Upper lobe of left lung (tissue), 6 donors: ENCODE measurements at regions not wholly inside any gene's neighbourhood (a gene's known extent, or its start where the extent isn't known, plus 50 kb on each side); places are given as distances from the start of the nearest gene placed in this dataset.
A peak's percentile ranks its signal among the peaks of the same experiment; 100 is the strongest.

ENCODE experiments used
- ATAC-seq, 2 donors: fragments of 200-7000 bp; cut with Tn5 transposase; one replicate each; pipeline ENCODE4 v1.9.1; 2022; ENCODE audit warnings: mild to moderate bottlenecking in 2 of 2, moderate library complexity in 2 of 2; ENCODE audit not compliant: low FRiP score in 2 of 2
- DNase-seq, 2 donors: peaks; one replicate each; pipeline ENCODE4 v3.0.0-alpha.2; 2019 to 2020
- H3K27ac ChIP-seq, 4 donors: fragments of 200-600 bp; sonication (generic); one replicate each; pipeline ENCODE4 v1.5.1; 2016 to 2019
- H3K27me3 ChIP-seq, 4 donors: fragments of 200-600 bp; sonication (generic); one replicate each; pipeline ENCODE4 v1.5.1; 2017 to 2019
- H3K36me3 ChIP-seq, 4 donors: fragments of 200-600 bp; sonication (generic); one replicate each; pipeline ENCODE4 v1.5.1; 2016 to 2019
- H3K4me1 ChIP-seq, 4 donors: fragments of 200-600 bp; sonication (generic); one replicate each; pipeline ENCODE4 v1.5.1; 2018 to 2019
- H3K4me3 ChIP-seq, 4 donors: fragments of 200-600 bp; sonication (generic); one replicate each; pipeline ENCODE4 v1.5.1; 2017 to 2019; ENCODE audit warnings: mild to moderate bottlenecking in 2 of 4, moderate library complexity in 1 of 4
- H3K9me3 ChIP-seq, 4 donors: fragments of 200-600 bp; sonication (generic); one replicate each; pipeline ENCODE4 v1.5.1; 2018 to 2019
- CTCF ChIP-seq, 6 experiments: fragments of 450-650 bp in 4 of 6; fragments of 200-600 bp in 2 of 6; sonication (generic) in 2 of 6; IDR thresholded peaks; one replicate each; pipeline ENCODE4 v1.5.1; 2016 to 2019; ENCODE audit warnings: antibody characterized with exemption in 6 of 6
- EP300 ChIP-seq, 4 donors: sonication (generic); formaldehyde crosslinking; IDR thresholded peaks; one replicate each; pipeline ENCODE4 v1.5.1; 2017; ENCODE audit warnings: antibody characterized with exemption in 4 of 4, control low read depth in 2 of 4
- POLR2A ChIP-seq, 4 donors: fragments of 450-650 bp; IDR thresholded peaks; one replicate each; pipeline ENCODE4 v1.5.1; 2016 to 2017; ENCODE audit warnings: antibody characterized with exemption in 4 of 4, mild to moderate bottlenecking in 2 of 4
- POLR2AphosphoS5 ChIP-seq, 2 donors: sonication (generic); formaldehyde crosslinking; IDR thresholded peaks; one replicate each; pipeline ENCODE4 v1.5.1; 2017; ENCODE audit warnings: antibody characterized with exemption in 2 of 2
- WGBS, 2 donors: methylation state at CpG; one replicate each; pipeline ENCODE4 v1.1.5; 2017 to 2018; 5-methylcytosine and 5-hydroxymethylcytosine counted together
- donor health status: DM: no; HTN: no; CAD: no; lungs with moderate emphysema.
- donor health status: DM: no; HTN: yes; CAD: no; lungs with severe emphysema.

GRCh38 chr5:73231246-73231778 is 58.3 kb downstream of the TMEM174 start:
- Histone ChIP-seq H3K36me3 (no peaks in the 10 kb centered on the region), H3K9me3 (no peaks in the 10 kb centered on the region), H3K4me1 (peaks cover 18 to 29% (median 21%) of the 10 kb centered on the region in 4 donors), H3K4me3 (no peak overlapping the region), H3K27ac (no peak overlapping the region), H3K27me3 (peaks cover 0 to 50% (median 23%) of the 10 kb centered on the region in 4 donors)
- TF ChIP-seq POLR2A (IDR thresholded peaks at IDR 0.05) = no peak
- no peak for TF ChIP-seq EP300 (IDR thresholded peaks at IDR 0.05)
- no peak for TF ChIP-seq POLR2AphosphoS5 (IDR thresholded peaks at IDR 0.05)
- no peak for TF ChIP-seq CTCF (IDR thresholded peaks at IDR 0.05)
- ATAC-seq (no peak), DNase-seq (no peak)
- 44 to 57% methylated on average over 4 of the region's 4 CpGs for WGBS, 2 donors

GRCh38 chr5:73230264-73231245 is 57.6 kb downstream of the TMEM174 start:
- 25 to 35% methylated on average over 17 to 58 of the region's 58 CpGs for WGBS, 2 donors

GRCh38 chr5:73229271-73229670 is 56.3 kb downstream of the TMEM174 start:
- no peak overlapping the region for H3K27ac ChIP-seq
- 81 to 100% methylated on average over 1 of the region's 1 CpG for WGBS, 2 donors
- peaks cover 0 to 45% (median 20%) of the 10 kb centered on the region in 4 donors for H3K27me3 ChIP-seq
- no peak for TF ChIP-seq CTCF (IDR thresholded peaks at IDR 0.05)
- no peak overlapping the region for H3K4me3 ChIP-seq
- no peak for ATAC-seq
- no peak for DNase-seq
- no peaks in the 10 kb centered on the region for H3K36me3 ChIP-seq
- H3K9me3 ChIP-seq = no peaks in the 10 kb centered on the region
- peaks cover 18 to 28% (median 21%) of the 10 kb centered on the region in 4 donors for H3K4me1 ChIP-seq

More at GRCh38 chr5:73230264-73231245, 57.6 kb downstream of the TMEM174 start:
- DNase-seq (peak in 1 of 2 donors; percentile 60), ATAC-seq (peak in 1 of 2 donors; percentile 38)
- H3K27ac ChIP-seq = no peak overlapping the region
- no peak overlapping the region for H3K4me3 ChIP-seq
- no peaks in the 10 kb centered on the region for H3K9me3 ChIP-seq
- peaks cover 0 to 49% (median 23%) of the 10 kb centered on the region in 4 donors for H3K27me3 ChIP-seq
- no peaks in the 10 kb centered on the region for H3K36me3 ChIP-seq
- TF ChIP-seq POLR2AphosphoS5 (IDR thresholded peaks at IDR 0.05) (no peak), CTCF (IDR thresholded peaks at IDR 0.05) (no peak), POLR2A (IDR thresholded peaks at IDR 0.05) (no peak), EP300 (IDR thresholded peaks at IDR 0.05) (no peak)
- H3K4me1 ChIP-seq = peaks cover 18 to 29% (median 21%) of the 10 kb centered on the region in 4 donors

GRCh38 chr5:73228052-73228451 is 55.1 kb downstream of the TMEM174 start:
- WGBS, 2 donors = 88% methylated on average over 6 to 7 of the region's 7 CpGs
- peak in 1 of 2 donors; percentile 22 for ATAC-seq
- H3K27me3 ChIP-seq = peaks cover 0 to 32% (median 11%) of the 10 kb centered on the region in 4 donors
- TF ChIP-seq POLR2AphosphoS5 (IDR thresholded peaks at IDR 0.05) (no peak), EP300 (IDR thresholded peaks at IDR 0.05) (no peak), POLR2A (IDR thresholded peaks at IDR 0.05) (no peak), CTCF (IDR thresholded peaks at IDR 0.05) (no peak)
- no peak for DNase-seq
- H3K36me3 ChIP-seq = no peaks in the 10 kb centered on the region
- H3K27ac ChIP-seq = no peak overlapping the region
- peaks cover 7 to 16% (median 9%) of the 10 kb centered on the region in 4 donors for H3K4me1 ChIP-seq
- H3K4me3 ChIP-seq = no peak overlapping the region
- H3K9me3 ChIP-seq = no peaks in the 10 kb centered on the region
